PFSK-1 (cell line): ENCODE measurements at regions not wholly inside any gene's neighbourhood (a gene's known extent, or its start where the extent isn't known, plus 50 kb on each side); places are given as distances from the start of the nearest gene placed in this dataset.

Experiments
- POLR2AphosphoS5 ChIP-seq: IDR thresholded peaks from 2 replicates; pipeline ENCODE4 v1.6.1; 2012; ENCODE audit warnings: low read depth, mild to moderate bottlenecking, control low read depth, low read length, moderate library complexity
- SIN3A ChIP-seq: IDR thresholded peaks from 2 replicates; pipeline ENCODE4 v1.6.1; 2012; ENCODE audit warnings: mild to moderate bottlenecking, low read length, moderate library complexity, borderline replicate concordance; ENCODE audit not compliant: insufficient read depth
- TAF1 ChIP-seq: IDR thresholded peaks from 2 replicates; pipeline ENCODE4 v1.6.1; 2012; ENCODE audit warnings: low read length, control low read depth, borderline replicate concordance; ENCODE audit not compliant: insufficient read depth
- TF ChIP-seq, protein P1 (sequence below), 2 experiments: IDR thresholded peaks; 2 replicates each; pipeline versions ENCODE4 v1.6.1 to v1.8.0; 2011 to 2012; ENCODE audit warnings: low read depth in 2 of 2, low read length in 2 of 2, control low read depth in 1 of 2, inconsistent platforms in 1 of 2, mild to moderate bottlenecking in 1 of 2, moderate library complexity in 1 of 2; ENCODE audit not compliant: insufficient read depth in 1 of 2

DNA sequence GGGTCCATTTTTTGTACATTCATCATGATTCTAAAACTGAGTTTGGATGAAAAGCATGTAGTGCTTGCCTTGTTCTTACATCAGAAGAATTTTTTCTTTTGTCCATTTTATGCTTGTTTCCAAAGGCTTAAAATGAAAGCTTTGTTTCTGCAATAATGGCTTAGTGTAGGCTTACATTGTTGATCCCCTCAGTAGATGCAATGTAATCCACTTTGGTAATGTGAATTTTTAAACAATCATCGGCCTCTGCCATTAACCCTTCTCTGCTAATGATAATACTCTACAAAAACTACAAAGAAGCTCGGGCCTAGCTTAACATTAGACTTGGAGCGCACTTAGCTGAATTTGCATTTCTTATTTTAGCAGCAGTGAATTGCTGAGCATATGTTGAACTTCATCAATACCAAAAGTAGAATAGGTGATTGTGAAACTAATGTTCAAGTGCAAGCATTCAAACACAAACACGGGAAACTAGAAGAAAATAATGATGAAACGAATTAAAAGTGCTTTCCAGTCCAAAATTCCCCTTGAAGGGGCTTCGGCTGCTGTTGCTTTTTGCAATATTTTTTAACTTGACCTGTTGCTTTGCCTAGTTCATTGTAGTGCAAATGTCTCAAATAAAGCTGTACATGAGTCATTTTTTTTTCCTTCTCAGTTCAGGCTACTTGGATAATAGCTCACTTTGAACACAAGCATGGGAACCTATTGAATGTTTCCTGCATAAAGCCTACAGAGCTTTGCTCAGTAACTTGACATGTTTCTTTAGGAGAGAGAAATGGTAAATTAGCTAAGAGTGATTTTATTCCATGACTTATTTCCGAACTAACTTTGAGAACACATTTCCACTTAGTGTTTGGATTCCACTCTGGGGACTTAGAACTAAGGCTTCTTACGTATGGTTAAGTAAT, 66.5 kb downstream of the SLIT2 start:
- TF ChIP-seq, protein P1, sequence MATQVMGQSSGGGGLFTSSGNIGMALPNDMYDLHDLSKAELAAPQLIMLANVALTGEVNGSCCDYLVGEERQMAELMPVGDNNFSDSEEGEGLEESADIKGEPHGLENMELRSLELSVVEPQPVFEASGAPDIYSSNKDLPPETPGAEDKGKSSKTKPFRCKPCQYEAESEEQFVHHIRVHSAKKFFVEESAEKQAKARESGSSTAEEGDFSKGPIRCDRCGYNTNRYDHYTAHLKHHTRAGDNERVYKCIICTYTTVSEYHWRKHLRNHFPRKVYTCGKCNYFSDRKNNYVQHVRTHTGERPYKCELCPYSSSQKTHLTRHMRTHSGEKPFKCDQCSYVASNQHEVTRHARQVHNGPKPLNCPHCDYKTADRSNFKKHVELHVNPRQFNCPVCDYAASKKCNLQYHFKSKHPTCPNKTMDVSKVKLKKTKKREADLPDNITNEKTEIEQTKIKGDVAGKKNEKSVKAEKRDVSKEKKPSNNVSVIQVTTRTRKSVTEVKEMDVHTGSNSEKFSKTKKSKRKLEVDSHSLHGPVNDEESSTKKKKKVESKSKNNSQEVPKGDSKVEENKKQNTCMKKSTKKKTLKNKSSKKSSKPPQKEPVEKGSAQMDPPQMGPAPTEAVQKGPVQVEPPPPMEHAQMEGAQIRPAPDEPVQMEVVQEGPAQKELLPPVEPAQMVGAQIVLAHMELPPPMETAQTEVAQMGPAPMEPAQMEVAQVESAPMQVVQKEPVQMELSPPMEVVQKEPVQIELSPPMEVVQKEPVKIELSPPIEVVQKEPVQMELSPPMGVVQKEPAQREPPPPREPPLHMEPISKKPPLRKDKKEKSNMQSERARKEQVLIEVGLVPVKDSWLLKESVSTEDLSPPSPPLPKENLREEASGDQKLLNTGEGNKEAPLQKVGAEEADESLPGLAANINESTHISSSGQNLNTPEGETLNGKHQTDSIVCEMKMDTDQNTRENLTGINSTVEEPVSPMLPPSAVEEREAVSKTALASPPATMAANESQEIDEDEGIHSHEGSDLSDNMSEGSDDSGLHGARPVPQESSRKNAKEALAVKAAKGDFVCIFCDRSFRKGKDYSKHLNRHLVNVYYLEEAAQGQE (IDR thresholded peaks at IDR 0.05; ENCODE audit: insufficient read depth in 1 of 2, low read depth in 2 of 2, low read length in 2 of 2) = no peak
- TF ChIP-seq POLR2AphosphoS5 (no peak), SIN3A (no peak), TAF1 (no peak)
